Right lung (tissue), 2 donors: ENCODE measurements at regions not wholly inside any gene's neighbourhood (a gene's known extent, or its start where the extent isn't known, plus 50 kb on each side); places are given as distances from the start of the nearest gene placed in this dataset.

Source experiments
- DNase-seq, 2 donors: peaks; one replicate each; pipeline ENCODE4 v3.0.0-alpha.2; 2013

- DNase-seq, result no peak
Observed at GRCh38 chr5:167880420-167880819, 411.0 kb upstream of the WWC1 start.

GRCh38 chr5:167881041-167881440 is 410.4 kb upstream of the WWC1 start:
- DNase-seq, result no peak

GRCh38 chr5:167886196-167886595 is 405.2 kb upstream of the WWC1 start:
- no peak for DNase-seq

GRCh38 chr5:167888393-167888792 is 403.1 kb upstream of the WWC1 start:
- DNase-seq, result no peak

- DNase-seq, result no peak
Observed at GRCh38 chr5:167889276-167889675, 402.2 kb upstream of the WWC1 start.

- DNase-seq, result no peak
Observed at GRCh38 chr5:167892352-167893115, 398.9 kb upstream of the WWC1 start.

- DNase-seq, result no peak
Observed at GRCh38 chr5:167893271-167893670, 398.2 kb upstream of the WWC1 start.

- DNase-seq, result no peak
Observed at GRCh38 chr5:167894631-167895472, 396.6 kb upstream of the WWC1 start.

- no peak for DNase-seq
Observed at GRCh38 chr5:167895899-167896659, 395.4 kb upstream of the WWC1 start.

- DNase-seq, result no peak
Observed at GRCh38 chr5:167896814-167897213, 394.6 kb upstream of the WWC1 start.

GRCh38 chr5:167897371-167897770 is 394.1 kb upstream of the WWC1 start:
- no peak for DNase-seq

GRCh38 chr5:167898361-167899042 is 392.9 kb upstream of the WWC1 start:
- DNase-seq, result no peak

GRCh38 chr5:167899490-167900070 is 391.9 kb upstream of the WWC1 start:
- no peak for DNase-seq

GRCh38 chr5:167900340-167900935 is 391.0 kb upstream of the WWC1 start:
- no peak for DNase-seq

GRCh38 chr5:167902298-167902697 is 389.1 kb upstream of the WWC1 start:
- no peak for DNase-seq

- DNase-seq, result no peak
Observed at GRCh38 chr5:167903243-167903642, 388.2 kb upstream of the WWC1 start.

GRCh38 chr5:167903659-167904058 is 387.8 kb upstream of the WWC1 start:
- DNase-seq, result no peak

- DNase-seq, result no peak
Observed at GRCh38 chr5:167905919-167906853, 385.3 kb upstream of the WWC1 start.

GRCh38 chr5:167908606-167909005 is 382.8 kb upstream of the WWC1 start:
- DNase-seq, result no peak
